ENCODE measurements at regions not wholly inside any gene's neighbourhood (a gene's known extent, or its start where the extent isn't known, plus 50 kb on each side); places are given as distances from the start of the nearest gene placed in this dataset.

GRCh38 chr10:130954326-130954905, 357.1 kb downstream of the TCERG1L start:
- TF ChIP-seq ETS1 (IDR thresholded peaks at IDR 0.05) (no peak), CREB1 (CRISPR knock-in tag; IDR thresholded peaks at IDR 0.05; ENCODE audit: low read depth) (no peak), STAT1 (IDR thresholded peaks at IDR 0.05; ENCODE audit: unreplicated experiment) (no peak), ZNF462 (CRISPR knock-in tag; IDR thresholded peaks at IDR 0.05) (no peak), EZH2 (IDR thresholded peaks at IDR 0.05; ENCODE audit: low read depth, unreplicated experiment) (no peak), JUNB (IDR thresholded peaks at IDR 0.05; ENCODE audit: unreplicated experiment) (no peak), REST (IDR thresholded peaks at IDR 0.05; ENCODE audit: unreplicated experiment) (no peak), EZH2phosphoT487 (IDR thresholded peaks at IDR 0.05; ENCODE audit: unreplicated experiment) (no peak), NANOG (IDR thresholded peaks at IDR 0.05; ENCODE audit: borderline replicate concordance) (no peak), POLR2AphosphoS5 (IDR thresholded peaks at IDR 0.05; ENCODE audit: low read depth) (no peak), ZNF114 (CRISPR knock-in tag; IDR thresholded peaks at IDR 0.05) (no peak)
- Mint-ChIP-seq H3K9me3 (peaks cover 65% of the 10 kb centered on the region), H3K27ac (no peak overlapping the region), H3K36me3 (ENCODE audit: low read depth) (peaks cover 2% of the 10 kb centered on the region; the same call in 1 of the 3 replicates), H3K27me3 (ENCODE audit: insufficient read depth, low read depth, poor library complexity) (no peaks in the 10 kb centered on the region), H3K4me3 (no peak overlapping the region), H3K4me1 (no peaks in the 10 kb centered on the region)
- no peak overlapping the region for H3K4me3 ChIP-seq
- H3K9me2 ChIP-seq (ENCODE audit: insufficient read depth): no peaks in the 10 kb centered on the region
- H4K20me1 ChIP-seq (replicated peaks; ENCODE audit: insufficient read depth): no peaks in the 10 kb centered on the region
- H3K27me3 ChIP-seq (ENCODE audit: insufficient read depth): no peaks in the 10 kb centered on the region
- H2AFZ ChIP-seq: no peak overlapping the region
- H3K27ac ChIP-seq (ENCODE audit: low read depth): no peak overlapping the region
- no peaks in the 10 kb centered on the region for H3K79me2 ChIP-seq (replicated peaks; ENCODE audit: insufficient read depth)
- DNase-seq (ENCODE audit: low spot score) (no peak), ATAC-seq (no peak)
- no peaks in the 10 kb centered on the region; the same call in 1 of the 2 replicates for H3K36me3 ChIP-seq (ENCODE audit: insufficient read depth)
- no peaks in the 10 kb centered on the region for H3K4me1 ChIP-seq (ENCODE audit: insufficient read depth)
- no peak overlapping the region for H3K4me2 ChIP-seq
- no peaks in the 10 kb centered on the region for H3F3A ChIP-seq (replicated peaks; ENCODE audit: low read depth)

All from GM23338 (cell line).